ENCODE measurements at regions not wholly inside any gene's neighbourhood (a gene's known extent, or its start where the extent isn't known, plus 50 kb on each side); places are given as distances from the start of the nearest gene placed in this dataset.

DNA sequence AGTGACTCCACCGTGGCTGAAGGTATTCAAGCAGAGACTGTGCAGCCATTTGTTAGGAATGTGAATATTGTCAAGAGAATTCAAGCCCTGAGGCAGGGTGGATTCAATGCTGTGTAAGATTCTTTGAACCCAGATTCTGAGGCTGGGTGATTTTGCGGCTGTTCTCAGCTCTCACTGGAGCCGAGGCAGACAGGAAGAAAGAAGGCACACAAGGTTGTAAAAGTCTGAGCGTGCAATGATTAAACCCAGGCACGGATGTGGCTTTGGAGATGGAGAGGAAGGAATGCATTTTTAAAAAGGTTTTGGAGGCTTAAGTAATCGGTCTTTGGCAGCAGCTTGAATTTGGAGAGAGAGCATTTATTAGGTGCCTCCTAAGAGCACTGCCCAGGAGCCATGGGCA, 187.9 kb downstream of the KATNAL1 start:
- ChIA-PET CTCF (interaction anchor here (1.4 kb wide), 1 partner anchor 13 kb away, joined by 3 read pairs; no protein-coding TSS in a partner anchor), POLR2A (no interaction called here)
- TF ChIP-seq ZC3H11A (IDR thresholded peaks at IDR 0.05) (no peak), KDM5A (IDR thresholded peaks at IDR 0.05) (no peak), KDM1A (IDR thresholded peaks at IDR 0.05; ENCODE audit: low read depth) (no peak), JUN (IDR thresholded peaks at IDR 0.05) (no peak), EHF (CRISPR knock-in tag; IDR thresholded peaks at IDR 0.05) (no peak), ZFP36 (IDR thresholded peaks at IDR 0.05; ENCODE audit: borderline replicate concordance, partially characterized antibody) (no peak), GATA3 (IDR thresholded peaks at IDR 0.05; ENCODE audit: borderline replicate concordance) (no peak), MYC (IDR thresholded peaks at IDR 0.05; ENCODE audit: borderline replicate concordance, low read length) (no peak), CBX8 (IDR thresholded peaks at IDR 0.05) (no peak), FOSB (CRISPR knock-in tag; IDR thresholded peaks at IDR 0.05) (no peak), RFX5 (IDR thresholded peaks at IDR 0.05) (no peak), RAD21 (conservative IDR thresholded peaks at IDR 0.05 in 1 of 2, IDR thresholded peaks at IDR 0.05 in 1 of 2) (no peak), SREBF2 (IDR thresholded peaks at IDR 0.05) (no peak), HDAC2 (IDR thresholded peaks at IDR 0.05) (no peak), NFE2L2 (conservative IDR thresholded peaks at IDR 0.05; ENCODE audit: low read length) (no peak)
- TF ChIP-seq, protein P1, sequence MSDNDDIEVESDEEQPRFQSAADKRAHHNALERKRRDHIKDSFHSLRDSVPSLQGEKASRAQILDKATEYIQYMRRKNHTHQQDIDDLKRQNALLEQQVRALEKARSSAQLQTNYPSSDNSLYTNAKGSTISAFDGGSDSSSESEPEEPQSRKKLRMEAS (IDR thresholded peaks at IDR 0.05): no peak
- TF ChIP-seq, protein P2, sequence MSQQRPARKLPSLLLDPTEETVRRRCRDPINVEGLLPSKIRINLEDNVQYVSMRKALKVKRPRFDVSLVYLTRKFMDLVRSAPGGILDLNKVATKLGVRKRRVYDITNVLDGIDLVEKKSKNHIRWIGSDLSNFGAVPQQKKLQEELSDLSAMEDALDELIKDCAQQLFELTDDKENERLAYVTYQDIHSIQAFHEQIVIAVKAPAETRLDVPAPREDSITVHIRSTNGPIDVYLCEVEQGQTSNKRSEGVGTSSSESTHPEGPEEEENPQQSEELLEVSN (IDR thresholded peaks at IDR 0.05; ENCODE audit: borderline replicate concordance, low read depth): no peak
- FAIRE-seq (no peak), DNase-seq (ENCODE audit: low read depth in 1 of 2, low spot score in 1 of 2) (no peak), ATAC-seq (no peak)
- Histone ChIP-seq H3K9me3 (no peaks in the 10 kb centered on the region), H3K4me2 (no peak overlapping the region), H3K4me3 (no peak overlapping the region), H3K4me1 (no peaks in the 10 kb centered on the region; the same call in 2 of the 3 replicates), H3K27ac (no peak overlapping the region)
- WGBS (ENCODE audit: missing lambda C conversion rate): 50% methylated on average over 6 of the region's 6 CpGs

DNA sequence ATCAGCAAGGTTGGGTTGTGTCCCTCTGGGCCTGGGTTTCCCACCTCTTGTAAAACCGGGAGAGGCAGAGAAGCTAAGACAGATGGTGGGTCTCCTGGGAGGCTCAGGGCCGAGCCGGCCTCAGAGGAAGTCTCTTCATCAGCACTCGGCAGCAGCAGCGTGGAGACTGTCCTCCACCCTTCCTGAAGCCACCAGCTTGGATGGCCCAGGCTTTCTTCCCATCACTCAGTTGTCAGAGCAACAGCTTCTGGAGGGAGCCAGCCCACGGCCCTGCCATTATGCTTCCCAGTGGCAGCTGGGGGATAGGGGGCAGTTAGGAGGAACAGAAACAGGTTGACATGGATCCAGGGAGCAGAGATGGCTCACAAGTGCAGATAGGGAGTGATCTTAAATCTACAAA, 191.0 kb downstream of the KATNAL1 start:
- no peak for FAIRE-seq
- Histone ChIP-seq H3K4me3 (no peak overlapping the region), H3K4me1 (peaks cover 13% of the 10 kb centered on the region), H3K27ac (no peak overlapping the region), H3K9me3 (no peaks in the 10 kb centered on the region), H3K4me2 (no peak overlapping the region)
- WGBS (ENCODE audit: missing lambda C conversion rate): 73% methylated on average over 6 of the region's 6 CpGs
- CTCF ChIA-PET: interaction anchor here (1.2 to 9.8 kb wide), 8 partner anchors 9 to 608 kb away, joined by 3 to 131 read pairs (median 38); partner anchors contain the start of gene UBL3
- no peak for DNase-seq (ENCODE audit: low read depth in 1 of 2, low spot score in 1 of 2)
- no peak for ATAC-seq
- TF ChIP-seq, protein P3, sequence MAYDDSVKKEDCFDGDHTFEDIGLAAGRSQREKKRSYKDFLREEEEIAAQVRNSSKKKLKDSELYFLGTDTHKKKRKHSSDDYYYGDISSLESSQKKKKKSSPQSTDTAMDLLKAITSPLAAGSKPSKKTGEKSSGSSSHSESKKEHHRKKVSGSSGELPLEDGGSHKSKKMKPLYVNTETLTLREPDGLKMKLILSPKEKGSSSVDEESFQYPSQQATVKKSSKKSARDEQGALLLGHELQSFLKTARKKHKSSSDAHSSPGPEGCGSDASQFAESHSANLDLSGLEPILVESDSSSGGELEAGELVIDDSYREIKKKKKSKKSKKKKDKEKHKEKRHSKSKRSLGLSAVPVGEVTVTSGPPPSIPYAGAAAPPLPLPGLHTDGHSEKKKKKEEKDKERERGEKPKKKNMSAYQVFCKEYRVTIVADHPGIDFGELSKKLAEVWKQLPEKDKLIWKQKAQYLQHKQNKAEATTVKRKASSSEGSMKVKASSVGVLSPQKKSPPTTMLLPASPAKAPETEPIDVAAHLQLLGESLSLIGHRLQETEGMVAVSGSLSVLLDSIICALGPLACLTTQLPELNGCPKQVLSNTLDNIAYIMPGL (CRISPR knock-in tag; IDR thresholded peaks at IDR 0.05; ENCODE audit: borderline replicate concordance): no peak
- TF ChIP-seq ZSCAN20 (CRISPR knock-in tag; IDR thresholded peaks at IDR 0.05) (no peak), CEBPB (IDR thresholded peaks at IDR 0.05) (no peak), RFX5 (IDR thresholded peaks at IDR 0.05) (no peak), MYC (IDR thresholded peaks at IDR 0.05; ENCODE audit: borderline replicate concordance, low read length) (no peak), MAZ (IDR thresholded peaks at IDR 0.05; ENCODE audit: borderline replicate concordance, low read depth, low read length) (no peak), HOXA7 (CRISPR knock-in tag; IDR thresholded peaks at IDR 0.05) (no peak), RCOR1 (IDR thresholded peaks at IDR 0.05; ENCODE audit: low read depth, low read length) (no peak), HOXB13 (CRISPR knock-in tag; IDR thresholded peaks at IDR 0.05; ENCODE audit: low read depth) (no peak), CBX8 (IDR thresholded peaks at IDR 0.05) (no peak)
- TF ChIP-seq, protein P4, sequence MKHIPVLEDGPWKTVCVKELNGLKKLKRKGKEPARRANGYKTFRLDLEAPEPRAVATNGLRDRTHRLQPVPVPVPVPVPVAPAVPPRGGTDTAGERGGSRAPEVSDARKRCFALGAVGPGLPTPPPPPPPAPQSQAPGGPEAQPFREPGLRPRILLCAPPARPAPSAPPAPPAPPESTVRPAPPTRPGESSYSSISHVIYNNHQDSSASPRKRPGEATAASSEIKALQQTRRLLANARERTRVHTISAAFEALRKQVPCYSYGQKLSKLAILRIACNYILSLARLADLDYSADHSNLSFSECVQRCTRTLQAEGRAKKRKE (CRISPR knock-in tag; IDR thresholded peaks at IDR 0.05; ENCODE audit: low read depth): no peak
- TF ChIP-seq, protein P5, sequence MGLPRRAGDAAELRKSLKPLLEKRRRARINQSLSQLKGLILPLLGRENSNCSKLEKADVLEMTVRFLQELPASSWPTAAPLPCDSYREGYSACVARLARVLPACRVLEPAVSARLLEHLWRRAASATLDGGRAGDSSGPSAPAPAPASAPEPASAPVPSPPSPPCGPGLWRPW (IDR thresholded peaks at IDR 0.05): no peak
- POLR2A ChIA-PET: no interaction called here

Data from A549 (cell line).